ENCODE measurements at regions not wholly inside any gene's neighbourhood (a gene's known extent, or its start where the extent isn't known, plus 50 kb on each side); places are given as distances from the start of the nearest gene placed in this dataset.

DNA sequence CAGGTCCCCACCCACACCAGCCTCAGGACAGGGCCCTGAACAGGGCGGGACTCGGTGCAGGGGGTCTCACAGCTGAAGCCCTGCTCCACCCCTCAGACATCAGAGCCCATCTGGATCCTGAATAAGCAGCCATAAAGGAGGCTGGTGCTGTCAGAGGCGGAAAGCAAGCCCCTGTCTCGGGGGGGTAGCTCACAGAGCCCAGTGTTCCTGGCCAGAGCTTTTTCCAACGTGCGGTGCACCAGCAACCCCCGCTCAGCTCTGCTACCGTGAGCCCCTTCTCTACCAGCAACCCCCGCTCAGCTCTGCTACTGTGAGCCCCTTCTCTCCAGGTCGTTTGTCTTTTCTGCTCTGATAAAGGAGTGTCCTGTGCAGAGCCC lies 136.5 kb upstream of the SFSWAP start:
- no peak overlapping the region for H3K27ac ChIP-seq (ENCODE audit: extremely low read depth, low read depth, low read length)
- no peak overlapping the region for H3K4me3 ChIP-seq
- H3K79me2 ChIP-seq (ENCODE audit: control insufficient read depth, insufficient read depth, low read length): no peaks in the 10 kb centered on the region
- FAIRE-seq: no peak
- no peaks in the 10 kb centered on the region for H4K20me1 ChIP-seq (replicated peaks; ENCODE audit: control insufficient read depth, insufficient read depth, low read length)
- peaks cover 6 to 43% of the 10 kb centered on the region in 2 experiments; a peak in 3 of 5 replicates for H3K27me3 ChIP-seq (ENCODE audit: control insufficient read depth in 2 of 2, insufficient read depth in 2 of 2, low read length in 2 of 2)
- CTCF ChIA-PET (ENCODE audit: low intra/inter-chr PET ratio): no interaction called here
- H3K4me2 ChIP-seq (ENCODE audit: insufficient read depth, low read length): no peak overlapping the region
- H2AFZ ChIP-seq (ENCODE audit: low read depth, low read length): no peak overlapping the region
- BruUV-seq (replicated peaks): no TSS peak
- DNase-seq (ENCODE audit: extremely low read depth in 1 of 4, low spot score in 3 of 4): no peak
- H3K9ac ChIP-seq (ENCODE audit: insufficient read depth in 1 of 2, low read depth in 2 of 2, low read length in 2 of 2): no peak overlapping the region
- in situ Hi-C loops (cut with MboI) (no loop called here), intact Hi-C loops (cut with micrococcal nuclease) (no loop called here)
- no peak for TF ChIP-seq YY1 (IDR thresholded peaks at IDR 0.05; ENCODE audit: borderline replicate concordance in 1 of 3, control insufficient read depth in 1 of 3, extremely low read depth in 1 of 3, insufficient read depth in 3 of 3, insufficient read length in 1 of 3, insufficient replicate concordance in 2 of 3, low read depth in 1 of 3, low read length in 2 of 3)
- TF ChIP-seq ADNP (tag; IDR thresholded peaks at IDR 0.05): no peak
- TF ChIP-seq RBM14 (IDR thresholded peaks at IDR 0.05; ENCODE audit: borderline replicate concordance, insufficient read depth, low read depth, low read length): no peak
- TF ChIP-seq FUS (optimal IDR thresholded peaks at IDR 0.05; ENCODE audit: low read depth, low read length): no peak
- TF ChIP-seq ZNF408 (CRISPR knock-in tag; IDR thresholded peaks at IDR 0.05; ENCODE audit: low read depth): no peak
- no peak for TF ChIP-seq ZNF699 (CRISPR knock-in tag; IDR thresholded peaks at IDR 0.05; ENCODE audit: insufficient replicate concordance)
- TF ChIP-seq TSC22D4 (tag; IDR thresholded peaks at IDR 0.05): no peak
- TF ChIP-seq PHF20 (IDR thresholded peaks at IDR 0.05; ENCODE audit: partially characterized antibody): no peak
- TF ChIP-seq ETS2 (tag; IDR thresholded peaks at IDR 0.05; ENCODE audit: borderline replicate concordance, poor library complexity, severe bottlenecking): no peak
- no peak for TF ChIP-seq NFE2L1 (tag; IDR thresholded peaks at IDR 0.05; ENCODE audit: borderline replicate concordance, low read depth)
- no peak for TF ChIP-seq ZNF785 (CRISPR knock-in tag; IDR thresholded peaks at IDR 0.05)
- no peak for TF ChIP-seq TBP (optimal IDR thresholded peaks at IDR 0.05; ENCODE audit: low read depth, low read length)
- POLR2A ChIA-PET: interaction anchor here (0.7 kb wide), 1 partner anchor 185 kb away, joined by 3 read pairs; no protein-coding TSS in a partner anchor
- H3K4me1 ChIP-seq (replicated peaks in 1 of 2; ENCODE audit: control insufficient read depth in 2 of 2, insufficient read depth in 2 of 2, low read length in 2 of 2): peaks cover 0 to 7% of the 10 kb centered on the region in 2 experiments; a peak in 1 of 5 replicates
- ATAC-seq: no peak
- peaks cover 3% of the 10 kb centered on the region for H3K9me3 ChIP-seq (replicated peaks; ENCODE audit: control insufficient read depth, insufficient read depth, low read depth, low read length)
- no peaks in the 10 kb centered on the region for H3K9me1 ChIP-seq (ENCODE audit: control insufficient read depth, insufficient read depth, low read length)
- 4% methylated on average over 7 of the region's 10 CpGs for WGBS (ENCODE audit: insufficient coverage, low coverage, missing lambda C conversion rate)
- H3K36me3 ChIP-seq (ENCODE audit: control insufficient read depth, insufficient read depth, low read length): no peaks in the 10 kb centered on the region
